MM.1S (cell line): ENCODE measurements at regions not wholly inside any gene's neighbourhood (a gene's known extent, or its start where the extent isn't known, plus 50 kb on each side); places are given as distances from the start of the nearest gene placed in this dataset.
"Not testable (repeated sequence)": the region's sequence is repeated elsewhere in the genome, so short reads cannot be mapped to it uniquely, and the experiment has no call there.

Experiments used
- DNase-seq: peaks from one replicate; pipeline ENCODE4 v3.0.0-alpha.2; 2015
- H2AFZ ChIP-seq: fragments of 300-600 bp; sonication (generic); 2 replicates; pipeline ENCODE4 v1.6.0; 2016; ENCODE audit warnings: antibody characterized with exemption, low read length
- H3F3A ChIP-seq: fragments of 300-600 bp; sonication (generic); 2 replicates; pipeline ENCODE4 v1.6.1; 2016; ENCODE audit warnings: mild to moderate bottlenecking, antibody characterized with exemption, low read length, moderate library complexity, mixed read lengths; ENCODE audit not compliant: insufficient read depth
- H3K27ac ChIP-seq: fragments of 300-600 bp; sonication (generic); 2 replicates; pipeline ENCODE4 v1.5.1; 2016; ENCODE audit warnings: mild to moderate bottlenecking, low read length
- H3K27me3 ChIP-seq: fragments of 300-600 bp; sonication (generic); replicated peaks from 2 replicates; pipeline ENCODE4 v1.6.0; 2016; ENCODE audit warnings: low read length; ENCODE audit not compliant: insufficient read depth
- H3K36me3 ChIP-seq: fragments of 300-600 bp; sonication (generic); replicated peaks from 2 replicates; pipeline ENCODE4 v1.6.1; 2016; ENCODE audit warnings: mild to moderate bottlenecking, low read length, mixed read lengths; ENCODE audit not compliant: insufficient read depth
- H3K4me1 ChIP-seq: fragments of 300-600 bp; sonication (generic); 2 replicates; pipeline ENCODE4 v1.6.1; 2016; ENCODE audit warnings: low read length, mixed read lengths
- H3K4me2 ChIP-seq: fragments of 300-600 bp; sonication (generic); 2 replicates; pipeline ENCODE4 v1.6.0; 2016; ENCODE audit warnings: low read depth, low read length
- H3K4me3 ChIP-seq: fragments of 300-600 bp; sonication (generic); 2 replicates; pipeline ENCODE4 v1.5.1; 2016; ENCODE audit warnings: low read length, mixed read lengths
- H3K79me2 ChIP-seq: fragments of 300-600 bp; sonication (generic); 2 replicates; pipeline ENCODE4 v1.6.1; 2016; ENCODE audit warnings: mixed run types, low read length, mixed read lengths
- H3K9ac ChIP-seq: fragments of 300-600 bp; sonication (generic); 2 replicates; pipeline ENCODE4 v1.6.1; 2016; ENCODE audit warnings: low read length, mixed read lengths
- H3K9me2 ChIP-seq: fragments of 300-600 bp; sonication (generic); replicated peaks from 2 replicates; pipeline ENCODE4 v1.6.1; 2016; ENCODE audit warnings: mild to moderate bottlenecking, low read length, mixed read lengths; ENCODE audit not compliant: insufficient read depth
- H3K9me3 ChIP-seq: fragments of 300-600 bp; sonication (generic); replicated peaks from 2 replicates; pipeline ENCODE4 v1.6.1; 2016; ENCODE audit warnings: mild to moderate bottlenecking, low read length, mixed read lengths; ENCODE audit not compliant: insufficient read depth
- H4K20me1 ChIP-seq: fragments of 300-600 bp; sonication (generic); 2 replicates; pipeline ENCODE4 v1.6.1; 2016; ENCODE audit warnings: mild to moderate bottlenecking, low read length, moderate library complexity, mixed read lengths; ENCODE audit not compliant: insufficient read depth
- CTCF ChIP-seq: fragments of 300-600 bp; sonication (generic); IDR thresholded peaks from 2 replicates; pipeline ENCODE4 v1.5.1; 2016; ENCODE audit warnings: antibody characterized with exemption, low read length, mixed read lengths
- EZH2 ChIP-seq: fragments of 300-600 bp; sonication (generic); optimal IDR thresholded peaks from 2 replicates; pipeline ENCODE3; 2017; ENCODE audit warnings: low read depth, mild to moderate bottlenecking, antibody characterized with exemption, low read length, mixed read lengths
- EZH2phosphoT487 ChIP-seq: fragments of 300-600 bp; sonication (generic); IDR thresholded peaks from 2 replicates; pipeline ENCODE4 v1.6.1; 2018; ENCODE audit warnings: antibody characterized with exemption, low read length

GRCh38 chr3:166836836-166837235 is 543.3 kb downstream of the ZBBX start:
- Histone ChIP-seq H3K27me3 (no peaks in the 10 kb centered on the region), H3F3A (no peaks in the 10 kb centered on the region), H2AFZ (no peak overlapping the region), H3K4me3 (no peak overlapping the region), H3K4me2 (no peak overlapping the region), H3K4me1 (no peaks in the 10 kb centered on the region), H3K36me3 (no peaks in the 10 kb centered on the region), H3K27ac (no peak overlapping the region), H3K9me2 (no peaks in the 10 kb centered on the region), H3K9me3 (no peaks in the 10 kb centered on the region), H4K20me1 (no peaks in the 10 kb centered on the region), H3K79me2 (no peaks in the 10 kb centered on the region), H3K9ac (no peak overlapping the region)
- no peak for DNase-seq
- TF ChIP-seq EZH2phosphoT487 (no peak), EZH2 (no peak), CTCF (no peak)

- no peaks in the 10 kb centered on the region for H3F3A ChIP-seq
- H3K9ac ChIP-seq: no peak overlapping the region
Observed at GRCh38 chr3:166829896-166830295, 550.2 kb downstream of the ZBBX start.

DNA sequence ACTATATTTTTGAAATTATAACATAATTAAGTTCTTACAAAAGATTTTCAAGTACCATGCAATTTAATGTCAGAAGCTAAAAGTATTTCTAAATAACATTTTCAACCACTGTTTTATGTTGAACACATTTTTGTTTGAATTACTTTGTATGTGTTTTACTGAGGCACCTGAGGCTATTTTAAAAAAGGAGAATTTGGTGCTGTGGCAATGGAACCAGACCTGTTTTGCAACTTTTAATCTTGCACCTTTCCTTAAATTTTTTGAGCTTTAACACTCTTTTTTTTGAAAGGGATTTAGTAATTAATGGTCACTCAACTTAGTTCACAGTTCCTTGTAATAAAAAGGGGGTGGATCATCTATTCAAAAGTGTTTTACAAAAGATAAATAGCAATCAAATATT is 561.6 kb downstream of the ZBBX start:
- no peaks in the 10 kb centered on the region for H3K27me3 ChIP-seq
- H3K9ac ChIP-seq: no peak overlapping the region
- no peaks in the 10 kb centered on the region for H4K20me1 ChIP-seq
- H3K36me3 ChIP-seq: no peaks in the 10 kb centered on the region
- no peaks in the 10 kb centered on the region; the same call in 1 of the 2 replicates for H3K9me3 ChIP-seq
- H3F3A ChIP-seq: no peaks in the 10 kb centered on the region
- H3K4me2 ChIP-seq: no peak overlapping the region
- no peaks in the 10 kb centered on the region for H3K79me2 ChIP-seq
- no peaks in the 10 kb centered on the region for H3K4me1 ChIP-seq
- no peaks in the 10 kb centered on the region for H3K9me2 ChIP-seq
- H3K27ac ChIP-seq: no peak overlapping the region
- no peak overlapping the region for H3K4me3 ChIP-seq
- no peak for TF ChIP-seq EZH2
- no peak for TF ChIP-seq CTCF
- TF ChIP-seq EZH2phosphoT487: no peak
- no peak for DNase-seq
- no peak overlapping the region for H2AFZ ChIP-seq

More at GRCh38 chr3:166829896-166830295, 550.2 kb downstream of the ZBBX start:
- Histone ChIP-seq H3K4me1 (no peaks in the 10 kb centered on the region), H4K20me1 (no peaks in the 10 kb centered on the region), H3K36me3 (no peaks in the 10 kb centered on the region), H3K4me3 (no peak overlapping the region), H2AFZ (no peak overlapping the region), H3K27me3 (no peaks in the 10 kb centered on the region), H3K9me2 (no peaks in the 10 kb centered on the region), H3K79me2 (no peaks in the 10 kb centered on the region), H3K4me2 (no peak overlapping the region), H3K27ac (no peak overlapping the region), H3K9me3 (no peaks in the 10 kb centered on the region)
- TF ChIP-seq EZH2phosphoT487 (no peak), EZH2 (no peak), CTCF (no peak)
- DNase-seq: no peak

GRCh38 chr3:166817269-166817668 is 562.8 kb downstream of the ZBBX start:
- not testable (repeated sequence) for H2AFZ ChIP-seq, H3K9me2 ChIP-seq, H3K9me3 ChIP-seq, H3K4me1 ChIP-seq, H3K4me2 ChIP-seq, H3K9ac ChIP-seq, H3K4me3 ChIP-seq, H3K36me3 ChIP-seq, H3K79me2 ChIP-seq, DNase-seq, H4K20me1 ChIP-seq, H3K27ac ChIP-seq, H3K27me3 ChIP-seq, H3F3A ChIP-seq
